ENCODE measurements at regions not wholly inside any gene's neighbourhood (a gene's known extent, or its start where the extent isn't known, plus 50 kb on each side); places are given as distances from the start of the nearest gene placed in this dataset.

GRCh38 chr5:124847907-124848306 is 101.5 kb upstream of the ZNF608 start:
- no peak for TF ChIP-seq CTCF (conservative IDR thresholded peaks at IDR 0.05)
- H3K4me1 Mint-ChIP-seq, result peaks cover 3% of the 10 kb centered on the region
- H3K4me3 Mint-ChIP-seq, result no peak overlapping the region

GRCh38 chr5:124849774-124850173 is 103.3 kb upstream of the ZNF608 start:
- H3K36me3 Mint-ChIP-seq (ENCODE audit: low read depth), result peaks cover 2% of the 10 kb centered on the region
- peaks cover 8% of the 10 kb centered on the region for H3K9me3 Mint-ChIP-seq
- no peak overlapping the region for H3K27ac Mint-ChIP-seq (ENCODE audit: unreplicated experiment)
- TF ChIP-seq CTCF (conservative IDR thresholded peaks at IDR 0.05), result no peak
- no peaks in the 10 kb centered on the region for H3K27me3 Mint-ChIP-seq (ENCODE audit: low read depth)
- peaks cover 3% of the 10 kb centered on the region for H3K4me1 Mint-ChIP-seq
- DNase-seq (ENCODE audit: low read depth, low spot score), result no peak
- no peak overlapping the region for H3K4me3 Mint-ChIP-seq

More at GRCh38 chr5:124847907-124848306, 101.5 kb upstream of the ZNF608 start:
- peaks cover 8% of the 10 kb centered on the region for H3K9me3 Mint-ChIP-seq
- no peaks in the 10 kb centered on the region for H3K27me3 Mint-ChIP-seq (ENCODE audit: low read depth)
- H3K36me3 Mint-ChIP-seq (ENCODE audit: low read depth), result peaks cover 2% of the 10 kb centered on the region
- DNase-seq (ENCODE audit: low read depth, low spot score), result no peak
- H3K27ac Mint-ChIP-seq (ENCODE audit: unreplicated experiment), result no peak overlapping the region

GRCh38 chr5:124856726-124857125 is 110.3 kb upstream of the ZNF608 start:
- no peaks in the 10 kb centered on the region for H3K36me3 Mint-ChIP-seq (ENCODE audit: low read depth)
- H3K27me3 Mint-ChIP-seq (ENCODE audit: low read depth), result no peaks in the 10 kb centered on the region
- DNase-seq (ENCODE audit: low read depth, low spot score), result no peak
- H3K27ac Mint-ChIP-seq (ENCODE audit: unreplicated experiment), result no peak overlapping the region
- no peak overlapping the region for H3K4me3 Mint-ChIP-seq
- TF ChIP-seq CTCF (conservative IDR thresholded peaks at IDR 0.05), result no peak
- H3K4me1 Mint-ChIP-seq, result peaks cover 15% of the 10 kb centered on the region
- peaks cover 2% of the 10 kb centered on the region for H3K9me3 Mint-ChIP-seq

GRCh38 chr5:124858612-124859011 is 112.2 kb upstream of the ZNF608 start:
- Mint-ChIP-seq H3K4me3 (no peak overlapping the region), H3K27ac (ENCODE audit: unreplicated experiment) (no peak overlapping the region), H3K36me3 (ENCODE audit: low read depth) (no peaks in the 10 kb centered on the region), H3K9me3 (peaks cover 2% of the 10 kb centered on the region), H3K27me3 (ENCODE audit: low read depth) (no peaks in the 10 kb centered on the region), H3K4me1 (peaks cover 15% of the 10 kb centered on the region)
- no peak for DNase-seq (ENCODE audit: low read depth, low spot score)
- TF ChIP-seq CTCF (conservative IDR thresholded peaks at IDR 0.05), result no peak

GRCh38 chr5:124859027-124859426 is 112.6 kb upstream of the ZNF608 start:
- H3K4me3 Mint-ChIP-seq, result no peak overlapping the region
- H3K9me3 Mint-ChIP-seq, result peaks cover 2% of the 10 kb centered on the region
- H3K4me1 Mint-ChIP-seq, result peaks cover 15% of the 10 kb centered on the region
- no peak for DNase-seq (ENCODE audit: low read depth, low spot score)
- H3K36me3 Mint-ChIP-seq (ENCODE audit: low read depth), result no peaks in the 10 kb centered on the region
- H3K27ac Mint-ChIP-seq (ENCODE audit: unreplicated experiment), result no peak overlapping the region
- no peaks in the 10 kb centered on the region for H3K27me3 Mint-ChIP-seq (ENCODE audit: low read depth)
- TF ChIP-seq CTCF (conservative IDR thresholded peaks at IDR 0.05), result no peak

Measured in neural crest cell (in vitro differentiated cells).